H1 (cell line): ENCODE measurements at regions not wholly inside any gene's neighbourhood (a gene's known extent, or its start where the extent isn't known, plus 50 kb on each side); places are given as distances from the start of the nearest gene placed in this dataset.

ENCODE experiments used
- CTCF ChIA-PET: fragments of 300-600 bp; sonication (Branson Sonifier 250); formaldehyde crosslinking; loops from one replicate; lab custom pipeline; 2021; ENCODE audit not compliant: partially characterized antibody; lab: Charles Lee
- POLR2A ChIA-PET: fragments of 300-600 bp; sonication (Branson Sonifier 250); formaldehyde crosslinking; loops from one replicate; lab custom pipeline; 2021; ENCODE audit warnings: inconsistent platforms; ENCODE audit not compliant: partially characterized antibody; lab: Charles Lee
- DNase-seq, 2 experiments: peaks; one replicate each; pipeline versions ENCODE4 v3.0.0 to v3.0.0-alpha.2; 2010 to 2022; ENCODE audit warnings: low spot score in 2 of 2, low read depth in 1 of 2, mixed read lengths in 1 of 2
- FAIRE-seq: peaks from 2 replicates; lab custom pipeline; 2011; peaks lifted over from hg19 to GRCh38; lab: Jason Lieb, UNC
- H2AFZ ChIP-seq: 2 replicates; pipeline ENCODE4 v1.8.1; 2012; ENCODE audit warnings: low read length, inconsistent platforms
- H2AK5ac ChIP-seq: 2 replicates; pipeline ENCODE4 v1.6.1; 2013; ENCODE audit warnings: low read depth, low read length
- H2BK120ac ChIP-seq: replicated peaks from 2 replicates; pipeline ENCODE3; 2013; ENCODE audit warnings: low read depth, low read length, inconsistent platforms
- H2BK12ac ChIP-seq: 2 replicates; pipeline ENCODE4 v1.6.1; 2013; ENCODE audit warnings: low read depth, low read length
- H2BK15ac ChIP-seq: 2 replicates; pipeline ENCODE4 v1.6.1; 2013; ENCODE audit warnings: low read length
- H2BK20ac ChIP-seq: 2 replicates; pipeline ENCODE4 v1.6.1; 2013; ENCODE audit warnings: low read length
- H2BK5ac ChIP-seq: 2 replicates; pipeline ENCODE4 v1.6.1; 2013; ENCODE audit warnings: low read depth, low read length
- H3K14ac ChIP-seq: 2 replicates; pipeline ENCODE4 v1.6.1; 2013; ENCODE audit warnings: inconsistent platforms; ENCODE audit not compliant: insufficient read length
- H3K18ac ChIP-seq: 2 replicates; pipeline ENCODE4 v1.6.1; 2013; ENCODE audit warnings: low read length; ENCODE audit errors: extremely low read depth
- H3K23ac ChIP-seq: 2 replicates; pipeline ENCODE4 v1.6.1; 2013; ENCODE audit warnings: inconsistent platforms; ENCODE audit not compliant: insufficient read length
- H3K23me2 ChIP-seq: 2 replicates; pipeline ENCODE4 v1.6.1; 2013; ENCODE audit warnings: low read depth, low read length
- H3K27ac ChIP-seq: 2 replicates; pipeline ENCODE4 v1.6.1; 2011; ENCODE audit warnings: low read depth, low read length, inconsistent platforms
- H3K27me3 ChIP-seq, 4 experiments: replicated peaks in 1 of 4; 1 replicate in 1 of 4; 2 replicates in 3 of 4; pipeline versions ENCODE4 v1.6.1 to v1.8.1; 2011 to 2013; ENCODE audit warnings: low read length in 3 of 4, mild to moderate bottlenecking in 3 of 4, inconsistent platforms in 2 of 4, mixed read lengths in 2 of 4, moderate library complexity in 1 of 4; ENCODE audit not compliant: control insufficient read depth in 3 of 4, insufficient read depth in 3 of 4; ENCODE audit errors: extremely low read depth in 1 of 4
- H3K36me3 ChIP-seq, 4 experiments: 2 replicates each; pipeline versions ENCODE4 v1.6.1 to v1.8.1; 2011 to 2013; ENCODE audit warnings: mild to moderate bottlenecking in 4 of 4, low read length in 3 of 4, moderate library complexity in 2 of 4, control low read depth in 1 of 4, inconsistent platforms in 1 of 4; ENCODE audit not compliant: insufficient read depth in 4 of 4, control insufficient read depth in 2 of 4
- H3K4ac ChIP-seq: replicated peaks from 2 replicates; pipeline ENCODE3; 2013; ENCODE audit warnings: low read length, low read depth, mixed read lengths, inconsistent platforms; ENCODE audit not compliant: insufficient read length
- H3K4me1 ChIP-seq, 4 experiments: replicated peaks in 1 of 4; 1 replicate in 1 of 4; 2 replicates in 3 of 4; pipeline versions ENCODE4 v1.6.1 to v1.8.1; 2011 to 2013; ENCODE audit warnings: low read length in 3 of 4, inconsistent platforms in 2 of 4, mixed read lengths in 1 of 4; ENCODE audit not compliant: insufficient read depth in 4 of 4, control insufficient read depth in 3 of 4
- H3K4me2 ChIP-seq, 2 experiments: 2 replicates each; pipeline versions ENCODE4 v1.6.1 to v1.8.1; 2011 to 2013; ENCODE audit warnings: low read depth in 2 of 2, low read length in 2 of 2, control low read depth in 1 of 2, inconsistent platforms in 1 of 2, mild to moderate bottlenecking in 1 of 2; ENCODE audit not compliant: insufficient read depth in 1 of 2
- H3K4me3 ChIP-seq, 4 experiments: fragments of 200-600, 300-600 bp in 1 of 4; sonication (generic), shearing (Covaris generic), sonication (Bioruptor Twin) in 1 of 4; 2 replicates each; pipeline versions ENCODE4 v1.5.1 to v1.8.1; 2011 to 2016; ENCODE audit warnings: low read length in 4 of 4, low read depth in 3 of 4, control low read depth in 2 of 4, inconsistent platforms in 2 of 4, mild to moderate bottlenecking in 2 of 4, mixed read lengths in 1 of 4, moderate library complexity in 1 of 4; ENCODE audit not compliant: insufficient read depth in 2 of 4; ENCODE audit errors: extremely low read depth in 1 of 4
- H3K56ac ChIP-seq: replicated peaks from 2 replicates; pipeline ENCODE3; 2013; ENCODE audit warnings: low read depth, mild to moderate bottlenecking, mixed read lengths, low read length, inconsistent platforms; ENCODE audit not compliant: insufficient read length
- H3K79me1 ChIP-seq: 2 replicates; pipeline ENCODE4 v1.6.1; 2013; ENCODE audit warnings: low read depth, low read length, control low read depth
- H3K79me2 ChIP-seq, 2 experiments: 2 replicates each; pipeline versions ENCODE4 v1.6.1 to v1.8.1; 2012 to 2013; ENCODE audit warnings: low read length in 2 of 2, mild to moderate bottlenecking in 2 of 2, inconsistent platforms in 1 of 2; ENCODE audit not compliant: insufficient read depth in 2 of 2, control insufficient read depth in 1 of 2
- H3K9ac ChIP-seq, 4 experiments: replicated peaks in 1 of 4; 1 replicate in 1 of 4; 2 replicates in 3 of 4; pipeline versions ENCODE4 v1.6.1 to v1.8.1; 2011 to 2013; ENCODE audit warnings: low read depth in 3 of 4, low read length in 3 of 4, control low read depth in 2 of 4, mild to moderate bottlenecking in 2 of 4, moderate library complexity in 2 of 4, inconsistent platforms in 1 of 4; ENCODE audit errors: extremely low read depth in 1 of 4
- H3K9me3 ChIP-seq, 2 experiments: 2 replicates each; pipeline versions ENCODE4 v1.6.1 to v1.8.1; 2012 to 2013; ENCODE audit warnings: mild to moderate bottlenecking in 2 of 2, moderate library complexity in 2 of 2, control low read depth in 1 of 2, inconsistent platforms in 1 of 2, low read depth in 1 of 2, low read length in 1 of 2, mixed read lengths in 1 of 2; ENCODE audit not compliant: insufficient read depth in 2 of 2
- H4K20me1 ChIP-seq, 2 experiments: replicated peaks in 1 of 2; 2 replicates each; pipeline versions ENCODE3 to v1.8.1; 2011 to 2013; ENCODE audit warnings: inconsistent platforms in 2 of 2, low read length in 2 of 2, mild to moderate bottlenecking in 1 of 2; ENCODE audit not compliant: insufficient read depth in 2 of 2, control insufficient read depth in 1 of 2
- H4K5ac ChIP-seq: 2 replicates; pipeline ENCODE4 v1.6.1; 2013; ENCODE audit warnings: low read length, low read depth, mixed read lengths, inconsistent platforms; ENCODE audit not compliant: insufficient read length
- H4K8ac ChIP-seq: 2 replicates; pipeline ENCODE4 v1.8.0; 2013; ENCODE audit warnings: mild to moderate bottlenecking, moderate library complexity, low read length, inconsistent platforms; ENCODE audit not compliant: insufficient read depth; ENCODE audit errors: extremely low read depth
- H4K91ac ChIP-seq: replicated peaks from 2 replicates; pipeline ENCODE3; 2013; ENCODE audit warnings: low read length, mixed read lengths, inconsistent platforms; ENCODE audit not compliant: insufficient read length
- CEBPB ChIP-seq: IDR thresholded peaks from 2 replicates; pipeline ENCODE4 v1.6.1; 2012; ENCODE audit warnings: low read depth, low read length
- CREB1 ChIP-seq: IDR thresholded peaks from 2 replicates; pipeline ENCODE4 v1.6.1; 2012; ENCODE audit warnings: inconsistent platforms
- EP300 ChIP-seq, 2 experiments: IDR thresholded peaks; 1 replicate in 1 of 2; 2 replicates in 1 of 2; pipeline ENCODE4 v1.6.1; 2011 to 2012; ENCODE audit warnings: low read depth in 2 of 2, low read length in 2 of 2, mild to moderate bottlenecking in 2 of 2, borderline replicate concordance in 1 of 2, inconsistent platforms in 1 of 2, moderate library complexity in 1 of 2
- JUND ChIP-seq: IDR thresholded peaks from 2 replicates; pipeline ENCODE4 v1.6.1; 2011; ENCODE audit warnings: mild to moderate bottlenecking, improper control_type of control experiment, low read length
- RFX5 ChIP-seq: IDR thresholded peaks from 2 replicates; pipeline ENCODE4 v1.6.1; 2011; ENCODE audit warnings: low read depth, low read length, improper control_type of control experiment, borderline replicate concordance
- SIX5 ChIP-seq: IDR thresholded peaks from 2 replicates; pipeline ENCODE4 v1.6.1; 2011; ENCODE audit warnings: mild to moderate bottlenecking, low read depth, low read length
- SP2 ChIP-seq: IDR thresholded peaks from 2 replicates; pipeline ENCODE4 v1.6.1; 2012; ENCODE audit warnings: mild to moderate bottlenecking, low read length, inconsistent platforms
- SUZ12 ChIP-seq: fragments of 200-600 bp; sonication (generic); IDR thresholded peaks from 2 replicates; pipeline ENCODE4 v1.6.1; 2012; ENCODE audit warnings: mild to moderate bottlenecking, inconsistent platforms, low read length, moderate library complexity, mixed read lengths
- ZNF274 ChIP-seq: IDR thresholded peaks from 2 replicates; pipeline ENCODE4 v1.7.0; 2012; ENCODE audit warnings: low read length, borderline replicate concordance; ENCODE audit errors: extremely low read depth
- WGBS, 2 experiments: shearing (Covaris generic) in 1 of 2; methylation state at CpG; one replicate each; pipeline versions ENCODE4 v1.1.6 to v1.1.7; 2013 to 2015; ENCODE audit warnings: low lambda C conversion rate in 2 of 2, mixed read lengths in 2 of 2, inconsistent platforms in 1 of 2, low coverage in 1 of 2, missing lambda C conversion rate in 1 of 2; ENCODE audit not compliant: insufficient replicate concordance in 2 of 2, insufficient coverage in 1 of 2, insufficient read length in 1 of 2; ENCODE audit errors: extremely low coverage in 1 of 2, missing lambda C conversion rate in 1 of 2; 5-methylcytosine and 5-hydroxymethylcytosine counted together
- TF ChIP-seq, protein P1 (sequence below): IDR thresholded peaks from 2 replicates; pipeline ENCODE4 v1.6.1; 2012; ENCODE audit warnings: low read length, inconsistent platforms
- TF ChIP-seq, protein P2 (sequence below): IDR thresholded peaks from 2 replicates; pipeline ENCODE4 v1.6.1; 2012; ENCODE audit warnings: inconsistent platforms

DNA sequence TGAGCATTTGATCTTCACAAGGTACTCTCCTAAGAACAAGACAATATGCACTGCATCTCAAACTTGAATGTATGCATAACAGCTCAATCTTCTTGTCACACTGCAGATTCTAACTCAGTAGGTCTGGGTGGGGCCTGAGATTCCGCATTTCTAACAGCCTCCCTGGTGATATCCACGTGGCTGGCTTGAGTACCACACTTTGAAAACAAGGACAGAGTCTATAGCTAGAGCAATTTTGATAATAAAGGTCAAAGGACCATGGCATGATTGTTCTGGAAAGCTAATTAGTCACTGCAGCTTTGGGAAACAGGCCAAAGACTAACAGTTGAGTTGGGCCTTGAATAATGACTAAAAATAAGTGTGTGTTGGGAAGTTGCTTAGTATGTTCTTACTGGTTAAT, 213.3 kb downstream of the GBA3 start:
- no peak overlapping the region for H2BK120ac ChIP-seq
- no peak overlapping the region for H2BK15ac ChIP-seq
- ChIA-PET POLR2A (no interaction called here), CTCF (interaction anchor here (2.0 kb wide), 1 partner anchor 9 kb away, joined by 16 read pairs; no protein-coding TSS in a partner anchor)
- H3K27ac ChIP-seq, result no peak overlapping the region
- H4K20me1 ChIP-seq, result no peaks in the 10 kb centered on the region
- H4K8ac ChIP-seq, result no peak overlapping the region
- H2BK12ac ChIP-seq, result no peak overlapping the region
- H3K79me2 ChIP-seq, result no peaks in the 10 kb centered on the region
- no peak overlapping the region for H3K4me2 ChIP-seq
- FAIRE-seq (no peak), DNase-seq (no peak)
- 63% methylated on average over 2 of the region's 2 CpGs; no CpG with 5 or more reads in 1 of the 2 experiments for WGBS, 2 experiments
- H4K91ac ChIP-seq, result no peak overlapping the region
- no peaks in the 10 kb centered on the region for H3K9me3 ChIP-seq
- H3K23ac ChIP-seq, result no peak overlapping the region
- H2BK5ac ChIP-seq, result no peak overlapping the region
- no peak overlapping the region for H3K14ac ChIP-seq
- no peaks in the 10 kb centered on the region for H3K36me3 ChIP-seq
- H3K56ac ChIP-seq, result no peak overlapping the region
- no peak overlapping the region for H4K5ac ChIP-seq
- no peaks in the 10 kb centered on the region for H3K79me1 ChIP-seq
- TF ChIP-seq SUZ12, result no peak
- no peak for TF ChIP-seq SP2
- TF ChIP-seq CREB1, result no peak
- no peak for TF ChIP-seq ZNF274
- no peak for TF ChIP-seq RFX5
- no peak for TF ChIP-seq CEBPB
- TF ChIP-seq, protein P1, sequence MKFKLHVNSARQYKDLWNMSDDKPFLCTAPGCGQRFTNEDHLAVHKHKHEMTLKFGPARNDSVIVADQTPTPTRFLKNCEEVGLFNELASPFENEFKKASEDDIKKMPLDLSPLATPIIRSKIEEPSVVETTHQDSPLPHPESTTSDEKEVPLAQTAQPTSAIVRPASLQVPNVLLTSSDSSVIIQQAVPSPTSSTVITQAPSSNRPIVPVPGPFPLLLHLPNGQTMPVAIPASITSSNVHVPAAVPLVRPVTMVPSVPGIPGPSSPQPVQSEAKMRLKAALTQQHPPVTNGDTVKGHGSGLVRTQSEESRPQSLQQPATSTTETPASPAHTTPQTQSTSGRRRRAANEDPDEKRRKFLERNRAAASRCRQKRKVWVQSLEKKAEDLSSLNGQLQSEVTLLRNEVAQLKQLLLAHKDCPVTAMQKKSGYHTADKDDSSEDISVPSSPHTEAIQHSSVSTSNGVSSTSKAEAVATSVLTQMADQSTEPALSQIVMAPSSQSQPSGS, result no peak
- no peak for TF ChIP-seq JUND
- TF ChIP-seq, protein P2, sequence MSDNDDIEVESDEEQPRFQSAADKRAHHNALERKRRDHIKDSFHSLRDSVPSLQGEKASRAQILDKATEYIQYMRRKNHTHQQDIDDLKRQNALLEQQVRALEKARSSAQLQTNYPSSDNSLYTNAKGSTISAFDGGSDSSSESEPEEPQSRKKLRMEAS, result no peak
- no peak for TF ChIP-seq EP300 (IDR thresholded peaks at IDR 0.05; ENCODE audit: borderline replicate concordance in 1 of 2, low read depth in 2 of 2, low read length in 2 of 2)
- no peak for TF ChIP-seq SIX5
- TF ChIP-seq, all 59 proteins: peak for 0
- Histone ChIP-seq H3K23me2 (no peaks in the 10 kb centered on the region), H3K9ac (no peak overlapping the region), H3K4me3 (no peak overlapping the region), H3K18ac (no peak overlapping the region), H3K4ac (no peak overlapping the region), H2BK20ac (no peak overlapping the region), H3K27me3 (no peaks in the 10 kb centered on the region), H3K4me1 (no peaks in the 10 kb centered on the region), H2AK5ac (no peak overlapping the region), H2AFZ (no peak overlapping the region)
